ENCODE measurements at regions not wholly inside any gene's neighbourhood (a gene's known extent, or its start where the extent isn't known, plus 50 kb on each side); places are given as distances from the start of the nearest gene placed in this dataset.

DNA sequence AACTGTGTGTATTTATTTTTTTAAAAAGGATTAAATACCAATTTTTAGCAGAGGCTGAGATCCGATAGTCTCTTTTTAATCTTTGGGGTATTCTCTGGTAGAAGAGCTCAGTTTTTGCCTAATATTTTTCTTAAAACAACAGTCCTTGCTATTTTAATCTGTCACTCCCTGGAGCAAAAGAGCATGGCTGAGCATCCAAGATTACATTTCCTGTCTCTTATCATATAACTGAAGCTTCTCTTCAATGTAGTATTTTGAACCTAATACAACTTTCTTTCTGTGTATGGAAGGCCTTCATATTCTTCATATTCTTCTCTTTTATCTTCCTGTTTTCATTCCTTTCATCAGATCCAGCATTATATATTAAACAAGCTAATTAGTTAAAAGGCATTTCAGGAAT, 293.7 kb downstream of the NSUN3 start:
- H3K27me3 ChIP-seq (ENCODE audit: insufficient read depth) = no peaks in the 10 kb centered on the region
- no peaks in the 10 kb centered on the region for H3K9me3 Mint-ChIP-seq
- H3K4me1 Mint-ChIP-seq = no peaks in the 10 kb centered on the region
- DNase-seq (ENCODE audit: low spot score) (no peak), ATAC-seq (no peak)
- no peak overlapping the region for H3K4me3 Mint-ChIP-seq
- H3K27me3 Mint-ChIP-seq (ENCODE audit: insufficient read depth, low read depth, poor library complexity) = no peaks in the 10 kb centered on the region
- no peaks in the 10 kb centered on the region for H3K4me1 ChIP-seq (ENCODE audit: insufficient read depth)
- no peak overlapping the region for H3K27ac Mint-ChIP-seq
- H4K20me1 ChIP-seq (replicated peaks; ENCODE audit: insufficient read depth) = no peaks in the 10 kb centered on the region
- TF ChIP-seq ZNF331 (CRISPR knock-in tag; IDR thresholded peaks at IDR 0.05; ENCODE audit: low read depth) (no peak), NANOG (IDR thresholded peaks at IDR 0.05; ENCODE audit: borderline replicate concordance) (no peak), POLR2AphosphoS5 (IDR thresholded peaks at IDR 0.05; ENCODE audit: low read depth) (no peak), EZH2 (IDR thresholded peaks at IDR 0.05; ENCODE audit: low read depth, unreplicated experiment) (no peak), EZH2phosphoT487 (IDR thresholded peaks at IDR 0.05; ENCODE audit: unreplicated experiment) (no peak)
- TF ChIP-seq, protein P1, sequence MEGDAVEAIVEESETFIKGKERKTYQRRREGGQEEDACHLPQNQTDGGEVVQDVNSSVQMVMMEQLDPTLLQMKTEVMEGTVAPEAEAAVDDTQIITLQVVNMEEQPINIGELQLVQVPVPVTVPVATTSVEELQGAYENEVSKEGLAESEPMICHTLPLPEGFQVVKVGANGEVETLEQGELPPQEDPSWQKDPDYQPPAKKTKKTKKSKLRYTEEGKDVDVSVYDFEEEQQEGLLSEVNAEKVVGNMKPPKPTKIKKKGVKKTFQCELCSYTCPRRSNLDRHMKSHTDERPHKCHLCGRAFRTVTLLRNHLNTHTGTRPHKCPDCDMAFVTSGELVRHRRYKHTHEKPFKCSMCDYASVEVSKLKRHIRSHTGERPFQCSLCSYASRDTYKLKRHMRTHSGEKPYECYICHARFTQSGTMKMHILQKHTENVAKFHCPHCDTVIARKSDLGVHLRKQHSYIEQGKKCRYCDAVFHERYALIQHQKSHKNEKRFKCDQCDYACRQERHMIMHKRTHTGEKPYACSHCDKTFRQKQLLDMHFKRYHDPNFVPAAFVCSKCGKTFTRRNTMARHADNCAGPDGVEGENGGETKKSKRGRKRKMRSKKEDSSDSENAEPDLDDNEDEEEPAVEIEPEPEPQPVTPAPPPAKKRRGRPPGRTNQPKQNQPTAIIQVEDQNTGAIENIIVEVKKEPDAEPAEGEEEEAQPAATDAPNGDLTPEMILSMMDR (conservative IDR thresholded peaks at IDR 0.05; ENCODE audit: low read depth in 2 of 2) = no peak
- no peak overlapping the region for H2AFZ ChIP-seq
- H3F3A ChIP-seq (replicated peaks; ENCODE audit: low read depth) = no peaks in the 10 kb centered on the region
- no peak overlapping the region for H3K4me2 ChIP-seq
- no peaks in the 10 kb centered on the region for H3K36me3 Mint-ChIP-seq (ENCODE audit: low read depth)
- no peaks in the 10 kb centered on the region for H3K79me2 ChIP-seq (replicated peaks; ENCODE audit: insufficient read depth)
- H3K27ac ChIP-seq (ENCODE audit: low read depth) = no peak overlapping the region
- H3K9me2 ChIP-seq (ENCODE audit: insufficient read depth) = no peaks in the 10 kb centered on the region
- no peak overlapping the region for H3K4me3 ChIP-seq
- no peaks in the 10 kb centered on the region for H3K36me3 ChIP-seq (ENCODE audit: insufficient read depth)

DNA sequence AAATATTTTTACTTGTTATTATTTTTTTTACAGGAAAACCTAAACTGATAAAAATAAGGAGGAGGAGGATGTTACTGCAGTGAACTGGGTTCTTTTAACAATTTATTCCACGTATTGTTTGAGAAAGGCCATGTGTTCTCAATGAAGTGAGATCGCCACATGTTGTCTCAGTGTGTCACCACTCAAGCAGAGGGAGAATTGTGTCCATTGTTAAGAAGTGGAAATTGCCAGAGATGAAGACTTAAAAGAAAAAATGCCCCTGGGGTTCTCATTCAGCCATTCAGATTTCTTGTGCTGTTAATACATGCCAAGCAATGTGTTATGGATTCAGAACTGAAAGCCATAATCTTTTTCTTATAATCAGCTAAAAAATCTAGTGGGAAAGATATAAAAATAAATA, 297.1 kb downstream of the NSUN3 start:
- Histone ChIP-seq H3K27me3 (ENCODE audit: insufficient read depth) (no peaks in the 10 kb centered on the region), H3K4me2 (no peak overlapping the region), H3K4me3 (no peak overlapping the region), H3K27ac (ENCODE audit: low read depth) (no peak overlapping the region), H3K4me1 (ENCODE audit: insufficient read depth) (no peaks in the 10 kb centered on the region), H3K9me2 (ENCODE audit: insufficient read depth) (no peaks in the 10 kb centered on the region), H3F3A (replicated peaks; ENCODE audit: low read depth) (no peaks in the 10 kb centered on the region), H3K79me2 (replicated peaks; ENCODE audit: insufficient read depth) (no peaks in the 10 kb centered on the region), H4K20me1 (replicated peaks; ENCODE audit: insufficient read depth) (no peaks in the 10 kb centered on the region), H2AFZ (no peak overlapping the region), H3K36me3 (ENCODE audit: insufficient read depth) (no peaks in the 10 kb centered on the region)
- H3K4me1 Mint-ChIP-seq = no peaks in the 10 kb centered on the region
- no peak overlapping the region for H3K27ac Mint-ChIP-seq
- H3K27me3 Mint-ChIP-seq (ENCODE audit: insufficient read depth, low read depth, poor library complexity) = peaks cover 2% of the 10 kb centered on the region
- DNase-seq (ENCODE audit: low spot score) (no peak), ATAC-seq (no peak)
- H3K4me3 Mint-ChIP-seq = no peak overlapping the region
- H3K9me3 Mint-ChIP-seq = no peaks in the 10 kb centered on the region
- H3K36me3 Mint-ChIP-seq (ENCODE audit: low read depth) = no peaks in the 10 kb centered on the region; the same call in 2 of the 3 replicates
- no peak for TF ChIP-seq EZH2phosphoT487 (IDR thresholded peaks at IDR 0.05; ENCODE audit: unreplicated experiment)
- TF ChIP-seq NANOG (IDR thresholded peaks at IDR 0.05; ENCODE audit: borderline replicate concordance) = no peak
- TF ChIP-seq ETS1 (IDR thresholded peaks at IDR 0.05) = no peak
- TF ChIP-seq, protein P2, sequence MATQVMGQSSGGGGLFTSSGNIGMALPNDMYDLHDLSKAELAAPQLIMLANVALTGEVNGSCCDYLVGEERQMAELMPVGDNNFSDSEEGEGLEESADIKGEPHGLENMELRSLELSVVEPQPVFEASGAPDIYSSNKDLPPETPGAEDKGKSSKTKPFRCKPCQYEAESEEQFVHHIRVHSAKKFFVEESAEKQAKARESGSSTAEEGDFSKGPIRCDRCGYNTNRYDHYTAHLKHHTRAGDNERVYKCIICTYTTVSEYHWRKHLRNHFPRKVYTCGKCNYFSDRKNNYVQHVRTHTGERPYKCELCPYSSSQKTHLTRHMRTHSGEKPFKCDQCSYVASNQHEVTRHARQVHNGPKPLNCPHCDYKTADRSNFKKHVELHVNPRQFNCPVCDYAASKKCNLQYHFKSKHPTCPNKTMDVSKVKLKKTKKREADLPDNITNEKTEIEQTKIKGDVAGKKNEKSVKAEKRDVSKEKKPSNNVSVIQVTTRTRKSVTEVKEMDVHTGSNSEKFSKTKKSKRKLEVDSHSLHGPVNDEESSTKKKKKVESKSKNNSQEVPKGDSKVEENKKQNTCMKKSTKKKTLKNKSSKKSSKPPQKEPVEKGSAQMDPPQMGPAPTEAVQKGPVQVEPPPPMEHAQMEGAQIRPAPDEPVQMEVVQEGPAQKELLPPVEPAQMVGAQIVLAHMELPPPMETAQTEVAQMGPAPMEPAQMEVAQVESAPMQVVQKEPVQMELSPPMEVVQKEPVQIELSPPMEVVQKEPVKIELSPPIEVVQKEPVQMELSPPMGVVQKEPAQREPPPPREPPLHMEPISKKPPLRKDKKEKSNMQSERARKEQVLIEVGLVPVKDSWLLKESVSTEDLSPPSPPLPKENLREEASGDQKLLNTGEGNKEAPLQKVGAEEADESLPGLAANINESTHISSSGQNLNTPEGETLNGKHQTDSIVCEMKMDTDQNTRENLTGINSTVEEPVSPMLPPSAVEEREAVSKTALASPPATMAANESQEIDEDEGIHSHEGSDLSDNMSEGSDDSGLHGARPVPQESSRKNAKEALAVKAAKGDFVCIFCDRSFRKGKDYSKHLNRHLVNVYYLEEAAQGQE (IDR thresholded peaks at IDR 0.05; ENCODE audit: unreplicated experiment) = no peak
- TF ChIP-seq STAT1 (IDR thresholded peaks at IDR 0.05; ENCODE audit: unreplicated experiment) = no peak
- TF ChIP-seq JUNB (IDR thresholded peaks at IDR 0.05; ENCODE audit: unreplicated experiment) = no peak
- no peak for TF ChIP-seq CREB1 (CRISPR knock-in tag; IDR thresholded peaks at IDR 0.05; ENCODE audit: low read depth)
- TF ChIP-seq, protein P1 (conservative IDR thresholded peaks at IDR 0.05; ENCODE audit: low read depth in 2 of 2) = no peak
- no peak for TF ChIP-seq EZH2 (IDR thresholded peaks at IDR 0.05; ENCODE audit: low read depth, unreplicated experiment)
- no peak for TF ChIP-seq POLR2AphosphoS5 (IDR thresholded peaks at IDR 0.05; ENCODE audit: low read depth)
- TF ChIP-seq ZNF114 (CRISPR knock-in tag; IDR thresholded peaks at IDR 0.05) = no peak
- no peak for TF ChIP-seq ZNF331 (CRISPR knock-in tag; IDR thresholded peaks at IDR 0.05; ENCODE audit: low read depth)

Data from GM23338 (cell line).